ENCODE measurements at regions not wholly inside any gene's neighbourhood (a gene's known extent, or its start where the extent isn't known, plus 50 kb on each side); places are given as distances from the start of the nearest gene placed in this dataset.

DNA sequence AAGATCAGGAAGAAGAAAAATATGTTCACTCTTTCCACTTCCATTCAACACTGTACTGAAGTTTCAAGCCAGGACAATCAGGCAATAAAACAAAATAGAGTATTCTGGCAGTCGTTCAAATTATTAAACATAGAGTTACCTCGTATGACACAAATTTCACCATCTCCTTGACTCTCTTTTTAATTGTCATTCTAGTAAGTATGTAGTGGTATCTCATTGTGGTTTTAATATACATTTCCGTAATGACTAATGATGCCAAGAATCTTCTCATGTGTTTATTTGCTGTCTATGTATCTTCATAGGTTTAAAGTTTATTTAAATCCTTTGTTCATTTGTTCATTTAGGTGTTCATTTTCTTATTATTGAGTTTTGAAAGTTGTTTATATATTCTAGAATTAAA, 352.2 kb downstream of the IDS start:
- no peak for DNase-seq (ENCODE audit: low read depth in 2 of 2)

- DNase-seq (ENCODE audit: low read depth in 2 of 2) = no peak
These were observed 353.0 kb downstream of the IDS start for GRCh38 chrX:149151805-149152757.

GRCh38 chrX:149145845-149146285, 359.2 kb downstream of the IDS start:
- DNase-seq (ENCODE audit: low read depth in 2 of 2) = peak in 1 of 2 donors; percentile 1

DNA sequence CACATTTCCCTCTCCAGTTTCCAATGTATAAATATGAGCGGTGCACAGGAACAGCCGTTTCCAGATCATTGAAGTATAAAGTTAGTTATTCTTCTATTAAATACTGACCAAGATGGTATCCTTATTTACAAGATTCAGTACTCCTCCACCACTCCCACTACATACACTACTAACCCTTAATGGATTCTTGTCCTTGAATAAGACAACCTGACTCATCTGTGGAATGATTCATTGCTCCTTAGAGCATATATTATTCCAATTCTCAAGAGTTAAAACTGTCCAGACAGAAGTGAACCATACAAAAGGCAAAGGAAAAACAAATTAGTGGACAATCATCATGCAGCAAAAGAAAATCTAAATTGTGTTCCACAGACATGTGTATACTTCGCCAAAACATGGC, 373.3 kb downstream of the IDS start:
- DNase-seq (ENCODE audit: low read depth in 2 of 2) = no peak

- DNase-seq (ENCODE audit: low read depth in 2 of 2) = no peak
These were observed 375.3 kb downstream of the IDS start for GRCh38 chrX:149129767-149130166.

DNA sequence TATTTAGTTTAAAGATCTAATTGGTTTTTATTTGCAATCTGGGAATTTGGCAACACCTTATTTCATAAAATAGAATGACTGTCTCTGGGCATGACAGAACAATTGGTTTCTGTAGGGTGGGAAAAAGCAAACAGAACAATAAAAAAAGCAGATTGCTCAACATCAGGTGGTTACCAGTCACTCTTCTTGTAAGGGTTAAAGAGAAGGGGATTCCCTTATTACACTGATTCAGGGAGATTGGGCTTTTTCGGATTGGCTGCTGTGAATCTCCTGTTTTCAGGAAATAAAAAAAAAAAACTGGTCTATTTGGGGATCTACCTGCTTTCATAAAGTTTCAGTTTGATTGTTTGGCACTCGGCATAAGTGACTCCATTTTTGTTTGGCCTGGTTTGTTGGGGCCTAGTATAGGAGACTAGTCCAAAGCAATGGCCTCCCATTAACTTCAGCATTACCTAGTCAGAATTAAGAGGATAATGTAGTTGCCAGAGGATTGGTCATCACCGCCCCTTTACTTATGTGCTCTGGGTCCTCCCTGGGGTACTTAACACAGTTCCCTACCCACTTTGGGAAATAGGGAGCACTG, 380.5 kb downstream of the IDS start:
- no peak for DNase-seq (ENCODE audit: low read depth in 2 of 2)

- no peak for DNase-seq (ENCODE audit: low read depth in 2 of 2)
These were observed 383.7 kb downstream of the IDS start for GRCh38 chrX:149121206-149121920.

DNA sequence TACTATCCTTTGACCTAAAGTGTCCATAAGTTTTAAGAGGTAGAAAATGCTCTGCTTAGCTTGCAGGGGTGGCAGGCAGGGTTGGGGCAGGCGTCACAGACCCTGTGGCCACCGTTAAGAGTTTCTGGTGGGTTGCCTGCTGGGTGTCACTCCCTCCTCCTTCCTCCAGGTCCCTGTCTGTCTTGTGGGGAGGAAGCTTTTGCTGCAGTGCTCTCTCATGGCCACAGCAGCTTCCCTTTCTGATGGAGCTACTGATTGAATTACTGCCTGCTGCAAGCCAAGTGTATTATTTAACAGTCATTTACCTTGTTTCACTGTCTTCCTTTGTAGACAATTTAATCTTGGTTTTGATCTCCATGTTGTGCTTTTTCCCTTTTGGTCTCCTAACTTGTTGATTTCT, 384.6 kb downstream of the IDS start:
- no peak for DNase-seq (ENCODE audit: low read depth in 2 of 2)

DNA sequence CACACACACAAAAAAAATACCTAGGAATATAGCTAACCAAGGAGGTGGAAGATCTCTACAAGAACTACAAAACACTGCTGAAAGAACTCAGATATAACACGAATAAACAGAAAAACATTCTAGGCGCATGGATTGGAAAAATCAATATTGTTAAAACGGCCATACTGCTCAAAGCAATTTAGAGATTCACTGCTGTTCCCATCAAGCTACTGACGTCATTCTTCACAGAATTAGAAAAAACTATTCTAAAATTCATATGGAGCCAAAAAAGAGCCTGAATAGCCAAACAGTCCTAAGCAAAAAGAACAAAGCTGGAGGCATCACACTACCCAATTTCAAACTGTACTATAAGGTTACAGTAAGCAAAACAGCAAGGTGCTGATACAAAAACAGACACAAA, 390.2 kb downstream of the IDS start:
- no peak for DNase-seq (ENCODE audit: low read depth in 2 of 2)

GRCh38 chrX:149114001-149114400, 391.1 kb downstream of the IDS start:
- no peak for DNase-seq (ENCODE audit: low read depth in 2 of 2)

- DNase-seq (ENCODE audit: low read depth in 2 of 2) = no peak
These were observed 407.3 kb downstream of the IDS start for GRCh38 chrX:149097786-149098185.

DNA sequence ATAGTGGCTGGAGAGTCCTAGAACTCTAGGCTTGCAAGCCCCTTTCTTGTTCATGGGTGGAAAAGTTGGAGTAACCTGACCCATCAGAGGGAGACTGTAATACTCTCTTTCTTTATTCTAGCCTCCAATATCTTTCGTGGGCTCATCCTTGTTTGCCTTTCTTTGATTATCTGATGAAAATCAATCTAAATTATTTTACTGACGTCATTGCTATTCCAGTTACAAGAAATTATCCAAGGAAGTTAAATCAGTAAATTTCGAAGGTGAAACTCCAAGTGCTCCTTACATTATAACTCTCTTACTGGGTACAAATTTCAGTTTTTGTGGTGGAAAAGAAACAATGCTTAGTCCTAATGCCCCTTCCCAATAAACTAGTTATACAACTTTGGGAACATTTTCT, 412.9 kb downstream of the IDS start:
- no peak for DNase-seq (ENCODE audit: low read depth in 2 of 2)

GRCh38 chrX:149079805-149080406, 425.2 kb downstream of the IDS start:
- no peak for DNase-seq (ENCODE audit: low read depth in 2 of 2)

GRCh38 chrX:149074398-149074797, 430.7 kb downstream of the IDS start:
- DNase-seq (ENCODE audit: low read depth in 2 of 2) = peak in 1 of 2 donors; percentile 6

DNA sequence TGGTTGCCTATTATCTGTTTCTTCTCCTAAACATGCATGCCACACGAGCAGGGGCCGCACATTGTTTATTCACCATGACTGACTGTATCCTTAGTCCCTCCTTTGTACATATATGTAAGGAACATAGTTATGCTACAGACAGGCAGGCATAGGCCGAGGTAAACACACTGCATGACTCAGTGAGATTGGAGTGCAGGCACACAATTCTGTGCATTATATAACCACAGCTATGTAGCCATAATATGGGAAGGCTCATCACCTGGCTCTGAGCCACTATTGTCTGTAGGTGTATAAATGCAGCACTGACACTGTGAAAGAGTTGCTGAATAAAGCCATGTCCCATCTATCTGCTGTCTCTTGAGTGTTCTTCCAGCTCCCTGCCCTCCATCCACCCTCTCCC, 431.6 kb downstream of the IDS start:
- DNase-seq (ENCODE audit: low read depth in 2 of 2) = no peak

DNA sequence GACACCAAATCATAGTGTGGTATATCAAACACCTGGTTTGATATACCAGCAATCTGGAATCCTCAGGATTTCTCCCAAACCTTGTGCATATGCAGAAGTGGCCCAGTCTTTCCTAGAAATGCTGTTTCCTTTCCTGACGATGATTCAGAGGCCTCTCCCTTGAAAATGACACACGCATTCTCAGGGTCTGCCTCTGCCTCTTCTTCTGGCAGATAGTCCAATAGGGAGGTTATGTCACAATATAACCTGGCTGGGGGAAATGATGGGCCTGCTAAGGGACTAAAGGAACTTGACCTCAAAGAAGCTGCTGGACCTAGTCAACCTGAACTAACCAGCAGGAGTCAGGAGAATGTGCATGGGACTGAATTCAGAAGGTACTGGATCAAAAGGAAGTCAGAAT, 435.2 kb downstream of the IDS start:
- no peak for DNase-seq (ENCODE audit: low read depth in 2 of 2)

DNA sequence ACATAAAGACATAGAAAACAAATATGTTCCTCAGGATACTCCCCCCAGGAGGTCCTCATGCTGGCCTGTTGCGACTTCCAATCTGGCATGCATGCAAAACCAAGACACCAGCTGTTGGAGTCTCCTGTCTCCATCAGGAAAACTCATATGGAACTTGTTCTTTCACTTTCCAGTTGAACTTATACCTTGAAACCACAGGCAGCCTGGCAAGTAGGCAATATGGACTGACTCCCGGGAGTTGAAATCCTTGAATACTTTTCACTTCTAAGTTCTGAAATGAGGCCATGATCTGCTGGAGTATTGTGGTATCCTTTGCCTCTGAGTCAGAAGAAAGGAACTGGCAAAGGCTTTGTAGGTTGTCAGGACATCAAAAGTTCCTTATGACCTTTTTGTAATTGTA, 444.2 kb downstream of the IDS start:
- DNase-seq (ENCODE audit: low read depth in 2 of 2) = no peak

Measured in stimulated activated CD4-positive, alpha-beta T cell treated with anti-CD3 and anti-CD28 coated beads, Interleukin-15, amount 100 ng/mL, for 48 hours (primary cell).